GM23338 (cell line): ENCODE measurements at regions not wholly inside any gene's neighbourhood (a gene's known extent, or its start where the extent isn't known, plus 50 kb on each side); places are given as distances from the start of the nearest gene placed in this dataset.

Experiments
- ATAC-seq: fragments of 200-7000 bp; cut with Tn5 transposase; 3 replicates; pipeline ENCODE4 v1.9.1; 2020
- DNase-seq: peaks from one replicate; pipeline ENCODE4 v3.0.0-alpha.2; 2015; ENCODE audit warnings: low spot score
- H2AFZ ChIP-seq: fragments of 200-600 bp; sonication (generic); 2 replicates; pipeline ENCODE4 v1.8.0; 2016; ENCODE audit warnings: antibody characterized with exemption, mild to moderate bottlenecking, moderate library complexity
- H3F3A ChIP-seq: fragments of 200-600 bp; sonication (generic); replicated peaks from 2 replicates; pipeline ENCODE4 v1.8.0; 2017; ENCODE audit warnings: antibody characterized with exemption, mixed run types, low read depth
- H3K27ac ChIP-seq: fragments of 200-600 bp; sonication (generic); 2 replicates; pipeline ENCODE4 v1.6.1; 2016; ENCODE audit warnings: low read depth
- H3K27me3 ChIP-seq: fragments of 200-600 bp; sonication (generic); 2 replicates; pipeline ENCODE4 v1.8.0; 2016; ENCODE audit warnings: mild to moderate bottlenecking, mixed run types, moderate library complexity; ENCODE audit not compliant: insufficient read depth
- H3K36me3 ChIP-seq: fragments of 200-600 bp; sonication (generic); 2 replicates; pipeline ENCODE4 v1.8.0; 2016; ENCODE audit warnings: mild to moderate bottlenecking; ENCODE audit not compliant: insufficient read depth
- H3K4me1 ChIP-seq: fragments of 200-600 bp; sonication (generic); 2 replicates; pipeline ENCODE4 v1.8.0; 2016; ENCODE audit warnings: mild to moderate bottlenecking, moderate library complexity; ENCODE audit not compliant: insufficient read depth
- H3K4me2 ChIP-seq: fragments of 200-600 bp; sonication (generic); 2 replicates; pipeline ENCODE4 v1.7.1; 2017; ENCODE audit warnings: mixed run types
- H3K4me3 ChIP-seq: fragments of 200-600 bp; sonication (generic); 2 replicates; pipeline ENCODE4 v1.6.1; 2016; ENCODE audit warnings: mixed run types
- H3K79me2 ChIP-seq: fragments of 200-600 bp; sonication (generic); replicated peaks from 2 replicates; pipeline ENCODE4 v1.8.0; 2017; ENCODE audit warnings: mild to moderate bottlenecking; ENCODE audit not compliant: insufficient read depth
- H3K9me2 ChIP-seq: fragments of 200-600 bp; sonication (generic); 2 replicates; pipeline ENCODE4 v1.8.0; 2017; ENCODE audit not compliant: insufficient read depth
- H4K20me1 ChIP-seq: fragments of 200-600 bp; sonication (generic); replicated peaks from 2 replicates; pipeline ENCODE4 v1.8.0; 2017; ENCODE audit warnings: mild to moderate bottlenecking; ENCODE audit not compliant: insufficient read depth
- H3K27ac Mint-ChIP-seq: 2 replicates; pipeline ENCODE4 v1.8.0; 2020; ENCODE audit warnings: inconsistent platforms, mild to moderate bottlenecking, moderate library complexity, mixed read lengths
- H3K27me3 Mint-ChIP-seq: 3 replicates; pipeline ENCODE4 v1.8.0; 2022; ENCODE audit warnings: low read depth, mild to moderate bottlenecking, moderate library complexity, mixed read lengths, inconsistent platforms; ENCODE audit not compliant: insufficient read depth, poor library complexity
- H3K36me3 Mint-ChIP-seq: 3 replicates; pipeline ENCODE4 v1.8.0; 2021; ENCODE audit warnings: low read depth, mild to moderate bottlenecking, inconsistent platforms, moderate library complexity, mixed read lengths
- H3K4me1 Mint-ChIP-seq: 3 replicates; pipeline ENCODE4 v1.8.0; 2020; ENCODE audit warnings: mild to moderate bottlenecking, inconsistent platforms, mixed read lengths
- H3K4me3 Mint-ChIP-seq: 3 replicates; pipeline ENCODE4 v1.8.0; 2021; ENCODE audit warnings: moderate library complexity, mild to moderate bottlenecking, inconsistent platforms, mixed read lengths
- H3K9me3 Mint-ChIP-seq: 3 replicates; pipeline ENCODE4 v1.8.0; 2020; ENCODE audit warnings: moderate library complexity, mild to moderate bottlenecking, inconsistent platforms, mixed read lengths
- CREB1 ChIP-seq: fragments of 250-450 bp; sonication (Bioruptor Pico); IDR thresholded peaks from 2 replicates; pipeline ENCODE4 v1.5.0; 2020; ENCODE audit warnings: low read depth, mild to moderate bottlenecking, moderate library complexity
- CTCF ChIP-seq, 2 experiments: fragments of 200-600 bp in 1 of 2; sonication (generic) in 1 of 2; conservative IDR thresholded peaks; 2 replicates each; pipeline versions ENCODE4 v1.5.1 to v1.6.1; 2016 to 2017; ENCODE audit warnings: antibody characterized with exemption in 2 of 2, low read depth in 2 of 2, mild to moderate bottlenecking in 2 of 2, moderate library complexity in 1 of 2
- ETS1 ChIP-seq: IDR thresholded peaks from 2 replicates; pipeline ENCODE4 v1.6.1; 2016; ENCODE audit warnings: antibody characterized with exemption
- NANOG ChIP-seq: IDR thresholded peaks from 2 replicates; pipeline ENCODE4 v1.6.1; 2016; ENCODE audit warnings: antibody characterized with exemption, borderline replicate concordance
- ZNF331 ChIP-seq: fragments of 250-450 bp; sonication (Bioruptor Pico); IDR thresholded peaks from 2 replicates; pipeline ENCODE4 v1.5.0; 2020; ENCODE audit warnings: low read depth, mild to moderate bottlenecking, moderate library complexity
- TF ChIP-seq, protein P1 (sequence below): fragments of 250-450 bp; sonication (Bioruptor Pico); IDR thresholded peaks from 2 replicates; pipeline ENCODE4 v1.5.0; 2020; ENCODE audit warnings: mild to moderate bottlenecking, moderate library complexity

- TF ChIP-seq, protein P1, sequence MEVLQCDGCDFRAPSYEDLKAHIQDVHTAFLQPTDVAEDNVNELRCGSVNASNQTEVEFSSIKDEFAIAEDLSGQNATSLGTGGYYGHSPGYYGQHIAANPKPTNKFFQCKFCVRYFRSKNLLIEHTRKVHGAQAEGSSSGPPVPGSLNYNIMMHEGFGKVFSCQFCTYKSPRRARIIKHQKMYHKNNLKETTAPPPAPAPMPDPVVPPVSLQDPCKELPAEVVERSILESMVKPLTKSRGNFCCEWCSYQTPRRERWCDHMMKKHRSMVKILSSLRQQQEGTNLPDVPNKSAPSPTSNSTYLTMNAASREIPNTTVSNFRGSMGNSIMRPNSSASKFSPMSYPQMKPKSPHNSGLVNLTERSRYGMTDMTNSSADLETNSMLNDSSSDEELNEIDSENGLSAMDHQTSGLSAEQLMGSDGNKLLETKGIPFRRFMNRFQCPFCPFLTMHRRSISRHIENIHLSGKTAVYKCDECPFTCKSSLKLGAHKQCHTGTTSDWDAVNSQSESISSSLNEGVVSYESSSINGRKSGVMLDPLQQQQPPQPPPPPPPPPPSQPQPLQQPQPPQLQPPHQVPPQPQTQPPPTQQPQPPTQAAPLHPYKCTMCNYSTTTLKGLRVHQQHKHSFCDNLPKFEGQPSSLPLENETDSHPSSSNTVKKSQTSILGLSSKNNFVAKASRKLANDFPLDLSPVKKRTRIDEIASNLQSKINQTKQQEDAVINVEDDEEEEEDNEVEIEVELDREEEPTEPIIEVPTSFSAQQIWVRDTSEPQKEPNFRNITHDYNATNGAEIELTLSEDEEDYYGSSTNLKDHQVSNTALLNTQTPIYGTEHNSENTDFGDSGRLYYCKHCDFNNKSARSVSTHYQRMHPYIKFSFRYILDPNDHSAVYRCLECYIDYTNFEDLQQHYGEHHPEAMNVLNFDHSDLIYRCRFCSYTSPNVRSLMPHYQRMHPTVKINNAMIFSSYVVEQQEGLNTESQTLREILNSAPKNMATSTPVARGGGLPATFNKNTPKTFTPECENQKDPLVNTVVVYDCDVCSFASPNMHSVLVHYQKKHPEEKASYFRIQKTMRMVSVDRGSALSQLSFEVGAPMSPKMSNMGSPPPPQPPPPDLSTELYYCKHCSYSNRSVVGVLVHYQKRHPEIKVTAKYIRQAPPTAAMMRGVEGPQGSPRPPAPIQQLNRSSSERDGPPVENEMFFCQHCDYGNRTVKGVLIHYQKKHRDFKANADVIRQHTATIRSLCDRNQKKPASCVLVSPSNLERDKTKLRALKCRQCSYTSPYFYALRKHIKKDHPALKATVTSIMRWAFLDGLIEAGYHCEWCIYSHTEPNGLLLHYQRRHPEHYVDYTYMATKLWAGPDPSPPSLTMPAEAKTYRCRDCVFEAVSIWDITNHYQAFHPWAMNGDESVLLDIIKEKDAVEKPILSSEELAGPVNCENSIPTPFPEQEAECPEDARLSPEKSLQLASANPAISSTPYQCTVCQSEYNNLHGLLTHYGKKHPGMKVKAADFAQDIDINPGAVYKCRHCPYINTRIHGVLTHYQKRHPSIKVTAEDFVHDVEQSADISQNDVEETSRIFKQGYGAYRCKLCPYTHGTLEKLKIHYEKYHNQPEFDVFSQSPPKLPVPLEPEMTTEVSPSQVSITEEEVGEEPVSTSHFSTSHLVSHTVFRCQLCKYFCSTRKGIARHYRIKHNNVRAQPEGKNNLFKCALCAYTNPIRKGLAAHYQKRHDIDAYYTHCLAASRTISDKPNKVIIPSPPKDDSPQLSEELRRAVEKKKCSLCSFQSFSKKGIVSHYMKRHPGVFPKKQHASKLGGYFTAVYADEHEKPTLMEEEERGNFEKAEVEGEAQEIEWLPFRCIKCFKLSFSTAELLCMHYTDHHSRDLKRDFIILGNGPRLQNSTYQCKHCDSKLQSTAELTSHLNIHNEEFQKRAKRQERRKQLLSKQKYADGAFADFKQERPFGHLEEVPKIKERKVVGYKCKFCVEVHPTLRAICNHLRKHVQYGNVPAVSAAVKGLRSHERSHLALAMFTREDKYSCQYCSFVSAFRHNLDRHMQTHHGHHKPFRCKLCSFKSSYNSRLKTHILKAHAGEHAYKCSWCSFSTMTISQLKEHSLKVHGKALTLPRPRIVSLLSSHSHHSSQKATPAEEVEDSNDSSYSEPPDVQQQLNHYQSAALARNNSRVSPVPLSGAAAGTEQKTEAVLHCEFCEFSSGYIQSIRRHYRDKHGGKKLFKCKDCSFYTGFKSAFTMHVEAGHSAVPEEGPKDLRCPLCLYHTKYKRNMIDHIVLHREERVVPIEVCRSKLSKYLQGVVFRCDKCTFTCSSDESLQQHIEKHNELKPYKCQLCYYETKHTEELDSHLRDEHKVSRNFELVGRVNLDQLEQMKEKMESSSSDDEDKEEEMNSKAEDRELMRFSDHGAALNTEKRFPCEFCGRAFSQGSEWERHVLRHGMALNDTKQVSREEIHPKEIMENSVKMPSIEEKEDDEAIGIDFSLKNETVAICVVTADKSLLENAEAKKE (CRISPR knock-in tag), result no peak
- no peak for TF ChIP-seq ZNF331
- no peak for TF ChIP-seq CREB1 (CRISPR knock-in tag)
- TF ChIP-seq NANOG, result no peak
Observed at GRCh38 chr6:87899499-87900147, 148.0 kb upstream of the SPACA1 start (continued).

DNA sequence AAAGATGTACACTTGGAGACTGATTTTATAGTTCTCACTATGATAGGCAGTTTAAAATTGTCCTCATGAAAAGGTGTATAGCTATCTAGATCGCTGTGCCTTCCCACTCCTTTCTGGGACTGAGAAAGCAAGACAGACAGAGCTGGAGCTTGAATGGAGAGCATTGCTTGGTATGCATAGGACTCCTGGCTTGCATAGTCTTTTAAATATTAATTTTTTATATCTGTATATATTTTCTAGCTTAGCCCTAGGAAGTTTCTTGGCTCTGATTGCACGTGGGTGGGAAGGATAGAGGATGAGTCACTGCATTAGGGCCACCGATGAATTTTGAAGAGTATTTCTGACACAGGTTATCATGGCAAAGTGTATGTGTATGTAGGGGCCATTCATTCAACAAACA lies 150.0 kb upstream of the SPACA1 start:
- no peaks in the 10 kb centered on the region for H3F3A ChIP-seq
- no peak for TF ChIP-seq ETS1
- no peak for TF ChIP-seq CTCF (conservative IDR thresholded peaks at IDR 0.05; ENCODE audit: low read depth in 2 of 2)
- TF ChIP-seq, protein P1 (CRISPR knock-in tag), result no peak
- TF ChIP-seq CREB1 (CRISPR knock-in tag), result no peak

More for the DNA sequence above, 150.0 kb upstream of the SPACA1 start:
- Mint-ChIP-seq H3K27ac (no peak overlapping the region), H3K9me3 (no peaks in the 10 kb centered on the region), H3K36me3 (no peaks in the 10 kb centered on the region), H3K27me3 (no peaks in the 10 kb centered on the region), H3K4me1 (peaks cover 22% of the 10 kb centered on the region), H3K4me3 (no peak overlapping the region)
- no peaks in the 10 kb centered on the region for H3K79me2 ChIP-seq
- 0 out of 2 replicates have a peak, but pooled peaks cover 5% of the 10 kb centered on the region for H3K4me1 ChIP-seq
- H3K36me3 ChIP-seq, result no peaks in the 10 kb centered on the region
- ATAC-seq, result no peak
- H2AFZ ChIP-seq, result no peak overlapping the region
- H3K4me2 ChIP-seq, result no peak overlapping the region
- no peaks in the 10 kb centered on the region for H4K20me1 ChIP-seq
- no peak overlapping the region for H3K27ac ChIP-seq
- DNase-seq, result no peak
- no peaks in the 10 kb centered on the region for H3K9me2 ChIP-seq
- no peaks in the 10 kb centered on the region for H3K27me3 ChIP-seq
- no peak overlapping the region for H3K4me3 ChIP-seq
